T47D (cell line): ENCODE measurements at regions not wholly inside any gene's neighbourhood (a gene's known extent, or its start where the extent isn't known, plus 50 kb on each side); places are given as distances from the start of the nearest gene placed in this dataset.

Experiments
- DNase-seq, 2 experiments: peaks; one replicate each; pipeline versions ENCODE4 v3.0.0 to v3.0.0-alpha.2; 2011 to 2012; ENCODE audit warnings: low read depth in 1 of 2, low spot score in 1 of 2
- JUND ChIP-seq: IDR thresholded peaks from 2 replicates; pipeline ENCODE4 v1.6.1; 2012; ENCODE audit warnings: low read depth
- in situ Hi-C: cut with HindIII; loops from 2 replicates; pipeline ENCODE4 v1.10.0; 2016; ENCODE audit warnings: low sequenced_read_pairs, low pct_unique_long_range_greater_than_20kb

DNA sequence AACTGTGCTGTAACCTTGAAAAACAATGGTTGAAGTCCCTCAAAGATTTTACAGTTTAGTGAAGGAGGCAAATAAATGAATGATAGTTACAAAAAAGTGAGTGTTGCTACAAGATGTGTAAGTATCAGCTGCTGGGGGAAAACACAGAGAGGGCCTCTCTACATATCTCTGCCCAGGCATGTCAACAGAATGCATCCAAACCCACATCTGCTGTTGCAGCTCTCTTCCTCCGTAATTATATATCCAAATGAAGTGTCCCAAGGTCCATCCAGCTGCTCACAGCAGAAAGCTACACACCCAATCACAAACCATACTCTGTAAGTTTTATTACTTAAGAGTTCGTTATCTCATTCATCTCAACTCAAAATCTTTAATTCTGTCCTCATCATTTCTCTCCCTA is 584.6 kb downstream of the ANXA1 start:
- no peak for DNase-seq
- no peak for TF ChIP-seq JUND
- in situ Hi-C loops = no loop called here

- no peak for TF ChIP-seq JUND
- no peak for DNase-seq
- in situ Hi-C loops = no loop called here
Measured at GRCh38 chr9:73738741-73739530, 587.3 kb downstream of the ANXA1 start.

DNA sequence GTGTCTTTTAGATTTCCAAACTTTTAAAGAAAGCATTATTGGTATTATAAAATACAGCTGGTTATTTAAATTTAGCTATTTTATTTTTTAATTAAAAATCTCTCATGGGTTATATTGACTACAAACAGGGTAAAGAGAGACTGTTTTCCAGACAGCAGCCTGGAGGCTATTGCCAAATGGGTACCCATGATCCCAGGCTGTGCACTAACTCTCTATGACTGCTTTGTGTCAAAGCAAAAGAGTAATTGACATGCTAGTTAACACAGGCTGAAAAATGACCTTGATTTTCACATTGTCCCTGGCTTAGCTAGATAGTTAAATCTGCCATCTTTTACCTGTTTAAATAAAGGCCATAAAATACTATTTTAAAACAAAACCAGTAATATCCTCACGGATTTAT is 589.7 kb downstream of the ANXA1 start:
- DNase-seq = no peak
- TF ChIP-seq JUND = no peak
- in situ Hi-C loops = no loop called here

DNA sequence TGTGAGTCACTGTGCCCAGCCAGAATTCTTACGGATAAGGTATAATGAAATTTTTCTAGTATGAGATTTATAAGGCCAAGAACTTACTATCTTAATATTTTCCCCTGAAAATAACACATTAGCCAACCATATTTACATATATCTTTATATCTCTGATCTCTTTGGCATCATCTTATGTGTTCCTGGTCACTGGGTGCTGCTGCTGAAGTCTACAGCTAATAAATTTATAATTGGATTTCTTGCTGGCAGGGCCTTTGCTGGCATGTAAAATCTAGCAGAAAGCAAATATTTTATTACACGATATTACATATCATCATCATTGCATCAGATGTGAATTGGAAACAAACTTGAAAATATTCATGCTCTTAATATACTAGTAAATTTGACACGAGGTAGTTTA is 590.7 kb downstream of the ANXA1 start:
- in situ Hi-C loops = no loop called here
- TF ChIP-seq JUND = no peak
- no peak for DNase-seq

DNA sequence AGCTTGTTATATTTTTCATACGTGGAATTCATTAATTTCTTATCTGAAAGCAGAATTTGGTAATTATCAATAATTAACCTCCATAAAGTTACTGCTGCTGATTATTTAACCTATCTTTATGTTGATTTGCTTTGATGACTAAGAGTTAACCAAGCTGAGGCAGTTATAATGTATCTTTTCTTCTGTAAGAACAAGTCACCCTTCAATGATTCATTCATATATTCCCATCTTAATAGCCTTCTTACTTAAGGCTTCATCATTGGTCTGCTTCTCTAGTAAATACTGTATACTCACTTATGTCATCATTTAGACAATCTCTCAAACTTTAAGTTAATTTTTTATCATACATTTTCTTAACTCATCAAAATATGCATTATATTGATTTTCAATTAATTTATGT is 592.2 kb downstream of the ANXA1 start:
- no peak for TF ChIP-seq JUND
- no peak for DNase-seq
- in situ Hi-C loops = no loop called here

- TF ChIP-seq JUND = no peak
- in situ Hi-C loops = no loop called here
- no peak for DNase-seq
Measured at GRCh38 chr9:73745598-73745997, 593.9 kb downstream of the ANXA1 start.

GRCh38 chr9:73753171-73753570 is 601.5 kb downstream of the ANXA1 start:
- in situ Hi-C loops = no loop called here
- TF ChIP-seq JUND = no peak
- no peak for DNase-seq

DNA sequence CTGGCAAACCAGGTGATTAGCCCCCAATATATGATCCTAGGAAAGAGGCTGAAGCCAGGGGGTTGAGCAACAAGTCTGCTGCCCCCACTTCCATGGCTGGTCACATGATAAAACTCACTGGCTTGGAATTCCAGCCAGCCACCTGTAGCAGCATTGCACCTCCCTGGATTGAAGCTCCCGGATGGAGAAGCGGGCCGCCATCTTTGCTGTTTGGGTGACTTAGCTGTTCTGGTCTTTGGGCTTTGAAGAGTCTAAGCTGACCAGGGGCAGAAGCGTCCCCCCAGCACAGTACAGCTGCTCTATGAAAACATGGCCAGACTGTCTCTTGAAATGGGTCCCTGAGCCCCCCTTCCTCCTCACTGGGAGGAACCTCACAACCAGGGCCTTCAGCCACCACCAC is 610.2 kb downstream of the ANXA1 start:
- TF ChIP-seq JUND = no peak
- in situ Hi-C loops = no loop called here
- no peak for DNase-seq

GRCh38 chr9:73773896-73774295 is 622.2 kb downstream of the ANXA1 start:
- in situ Hi-C loops = no loop called here
- no peak for DNase-seq
- no peak for TF ChIP-seq JUND

- DNase-seq = no peak
- in situ Hi-C loops = no loop called here
- no peak for TF ChIP-seq JUND
Measured at GRCh38 chr9:73775757-73776156, 624.1 kb downstream of the ANXA1 start.

- in situ Hi-C loops = no loop called here
- peak in 1 of 2 experiments; percentile 43 for DNase-seq
- no peak for TF ChIP-seq JUND
Measured at GRCh38 chr9:73780916-73781315, 629.3 kb downstream of the ANXA1 start.

- in situ Hi-C loops = no loop called here
- DNase-seq = no peak
- no peak for TF ChIP-seq JUND
Measured at GRCh38 chr9:73782166-73782565, 630.5 kb downstream of the ANXA1 start.

DNA sequence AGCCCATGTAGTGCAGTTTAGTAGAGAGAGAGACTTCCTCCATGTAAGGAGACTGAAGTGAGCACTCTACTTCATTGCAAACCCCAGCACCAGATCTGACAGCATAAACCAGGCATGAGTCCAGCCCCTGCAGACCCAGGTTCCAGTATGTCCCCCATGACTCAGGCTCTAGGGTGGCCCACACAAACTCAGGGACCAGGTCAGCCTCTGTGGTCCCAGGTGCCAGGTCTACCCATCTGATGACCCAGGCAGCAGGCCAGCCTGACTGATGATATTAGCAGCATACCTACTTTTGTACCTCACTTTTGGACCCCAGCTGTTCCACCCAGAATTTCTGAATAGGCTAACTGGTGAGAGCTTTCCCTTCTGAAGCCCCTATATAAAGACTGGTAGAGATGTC is 647.8 kb downstream of the ANXA1 start:
- in situ Hi-C loops = no loop called here
- TF ChIP-seq JUND = no peak
- DNase-seq = no peak

DNA sequence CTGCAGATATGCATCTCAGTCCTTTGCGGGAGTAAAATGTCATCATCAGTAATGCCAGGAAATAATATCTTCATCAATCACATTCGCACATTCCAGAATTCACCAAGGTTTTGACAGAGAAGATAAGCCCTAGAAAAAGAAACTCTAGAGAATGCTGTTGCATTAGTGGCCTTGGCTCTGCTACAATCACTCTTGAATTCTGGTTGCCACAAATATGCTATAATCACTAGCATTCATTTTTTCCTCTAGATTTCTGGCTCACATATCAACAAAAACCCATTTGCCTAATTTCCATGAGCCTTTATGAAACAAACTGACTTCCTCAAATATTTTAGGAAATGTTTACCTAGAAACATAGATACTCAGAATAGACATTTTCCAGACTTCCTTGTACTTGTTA is 653.4 kb downstream of the ANXA1 start:
- no peak for DNase-seq
- TF ChIP-seq JUND = no peak
- in situ Hi-C loops = no loop called here
